ENCODE measurements at regions not wholly inside any gene's neighbourhood (a gene's known extent, or its start where the extent isn't known, plus 50 kb on each side); places are given as distances from the start of the nearest gene placed in this dataset.

- TF ChIP-seq REST (IDR thresholded peaks at IDR 0.05; ENCODE audit: insufficient read depth in 1 of 2, low read depth in 2 of 2, low read length in 2 of 2) (no peak), POLR2AphosphoS5 (IDR thresholded peaks at IDR 0.05; ENCODE audit: low read depth, low read length) (no peak)
Observed at GRCh38 chr10:21068026-21068656, 171.0 kb upstream of the NEBL start.

Measured in PFSK-1 (cell line).